ENCODE measurements at regions not wholly inside any gene's neighbourhood (a gene's known extent, or its start where the extent isn't known, plus 50 kb on each side); places are given as distances from the start of the nearest gene placed in this dataset.

GRCh38 chr11:130691581-130691980 lies 224.7 kb downstream of the SNX19 start:
- peaks cover under 1% of the 10 kb centered on the region; the same call in 1 of the 2 replicates for H3K9me3 ChIP-seq (ENCODE audit: control insufficient read depth, insufficient read depth, low read depth, low read length)
- DNase-seq (ENCODE audit: low read depth, low spot score), result no peak
- H3K27me3 ChIP-seq (ENCODE audit: control insufficient read depth, insufficient read depth, low read length), result no peaks in the 10 kb centered on the region
- TF ChIP-seq CTCF (IDR thresholded peaks at IDR 0.05) (no peak), SIN3A (IDR thresholded peaks at IDR 0.05; ENCODE audit: borderline replicate concordance, insufficient read depth, low read depth, low read length) (no peak), POLR2AphosphoS5 (IDR thresholded peaks at IDR 0.05; ENCODE audit: low read depth, low read length) (no peak), TCF7L2 (IDR thresholded peaks at IDR 0.05; ENCODE audit: low read depth, low read length) (no peak), REST (IDR thresholded peaks at IDR 0.05; ENCODE audit: insufficient read depth in 1 of 2, low read depth in 2 of 2, low read length in 1 of 2) (no peak)
- no TSS peak for BruUV-seq (replicated peaks)
- no peak for ATAC-seq
- H3K4me3 ChIP-seq (ENCODE audit: low read depth in 2 of 2, low read length in 2 of 2), result no peak overlapping the region
- intact Hi-C loops (cut with micrococcal nuclease; ENCODE audit: unreplicated experiment), result no loop called here
- in situ Hi-C loops (cut with HindIII; ENCODE audit: low pct_unique_long_range_greater_than_20kb, low sequenced_read_pairs), result no loop called here
- ChIA-PET POLR2A (no interaction called here), CTCF (no interaction called here)
- H3K36me3 ChIP-seq (ENCODE audit: control insufficient read depth, insufficient read depth, low read length), result no peaks in the 10 kb centered on the region
- H3K4me1 ChIP-seq (ENCODE audit: control insufficient read depth, insufficient read depth, low read length), result no peaks in the 10 kb centered on the region
- H3K27ac ChIP-seq (ENCODE audit: low read length), result no peak overlapping the region

- no peaks in the 10 kb centered on the region for H3K27me3 ChIP-seq (ENCODE audit: control insufficient read depth, insufficient read depth, low read length)
- no peak for TF ChIP-seq TCF7L2 (IDR thresholded peaks at IDR 0.05; ENCODE audit: low read depth, low read length)
- TF ChIP-seq POLR2AphosphoS5 (IDR thresholded peaks at IDR 0.05; ENCODE audit: low read depth, low read length), result no peak
- no peak for TF ChIP-seq REST (IDR thresholded peaks at IDR 0.05; ENCODE audit: insufficient read depth in 1 of 2, low read depth in 2 of 2, low read length in 1 of 2)
- TF ChIP-seq CTCF (IDR thresholded peaks at IDR 0.05), result no peak
- TF ChIP-seq SIN3A (IDR thresholded peaks at IDR 0.05; ENCODE audit: borderline replicate concordance, insufficient read depth, low read depth, low read length), result no peak
- no peaks in the 10 kb centered on the region; the same call in 1 of the 2 replicates for H3K9me3 ChIP-seq (ENCODE audit: control insufficient read depth, insufficient read depth, low read depth, low read length)
- H3K27ac ChIP-seq (ENCODE audit: low read length), result no peak overlapping the region
- no peaks in the 10 kb centered on the region for H3K36me3 ChIP-seq (ENCODE audit: control insufficient read depth, insufficient read depth, low read length)
- intact Hi-C loops (cut with micrococcal nuclease; ENCODE audit: unreplicated experiment) (no loop called here), in situ Hi-C loops (cut with HindIII; ENCODE audit: low pct_unique_long_range_greater_than_20kb, low sequenced_read_pairs) (no loop called here)
- no peaks in the 10 kb centered on the region for H3K4me1 ChIP-seq (ENCODE audit: control insufficient read depth, insufficient read depth, low read length)
- no peak overlapping the region for H3K4me3 ChIP-seq (ENCODE audit: low read depth in 2 of 2, low read length in 2 of 2)
- ChIA-PET CTCF (no interaction called here), POLR2A (no interaction called here)
- no peak for DNase-seq (ENCODE audit: low read depth, low spot score)
- no TSS peak for BruUV-seq (replicated peaks)
- no peak for ATAC-seq
Observed at GRCh38 chr11:130692220-130692619, 224.1 kb downstream of the SNX19 start.

Measured in Panc1 (cell line).